NK-92 (cell line): ENCODE measurements at regions not wholly inside any gene's neighbourhood (a gene's known extent, or its start where the extent isn't known, plus 50 kb on each side); places are given as distances from the start of the nearest gene placed in this dataset.

Source experiments
- DNase-seq: peaks from one replicate; lab custom pipeline; 2025; ENCODE audit not compliant: unreplicated experiment; lab: John Stamatoyannopoulos, UW

GRCh38 chr5:68352166-68352565 is 136.6 kb downstream of the PIK3R1 start:
- DNase-seq, result no peak

- DNase-seq, result no peak
These were observed 138.0 kb downstream of the PIK3R1 start for GRCh38 chr5:68353605-68354004.

GRCh38 chr5:68354315-68354714 is 138.8 kb downstream of the PIK3R1 start:
- DNase-seq, result no peak

GRCh38 chr5:68356216-68356615 is 140.7 kb downstream of the PIK3R1 start:
- DNase-seq, result no peak

- DNase-seq, result no peak
These were observed 141.1 kb downstream of the PIK3R1 start for GRCh38 chr5:68356623-68357022.

GRCh38 chr5:68359699-68360098 is 144.1 kb downstream of the PIK3R1 start:
- no peak for DNase-seq

- DNase-seq, result no peak
These were observed 146.8 kb downstream of the PIK3R1 start for GRCh38 chr5:68362331-68362730.

GRCh38 chr5:68365889-68366288 is 150.3 kb downstream of the PIK3R1 start:
- no peak for DNase-seq

- no peak for DNase-seq
These were observed 151.7 kb downstream of the PIK3R1 start for GRCh38 chr5:68367287-68367686.

GRCh38 chr5:68367717-68368116 is 152.2 kb downstream of the PIK3R1 start:
- DNase-seq, result no peak

GRCh38 chr5:68368311-68369022 is 152.9 kb downstream of the PIK3R1 start:
- DNase-seq, result no peak

GRCh38 chr5:68369023-68369359 is 153.4 kb downstream of the PIK3R1 start:
- DNase-seq, result no peak

GRCh38 chr5:68369457-68370125 is 154.0 kb downstream of the PIK3R1 start:
- DNase-seq, result no peak

- DNase-seq, result no peak
These were observed 154.6 kb downstream of the PIK3R1 start for GRCh38 chr5:68370196-68370595.

- DNase-seq, result no peak
These were observed 156.1 kb downstream of the PIK3R1 start for GRCh38 chr5:68371607-68372006.

GRCh38 chr5:68372161-68372560 is 156.6 kb downstream of the PIK3R1 start:
- no peak for DNase-seq

- DNase-seq, result no peak
These were observed 157.5 kb downstream of the PIK3R1 start for GRCh38 chr5:68373050-68373449.

GRCh38 chr5:68374796-68375518 is 159.4 kb downstream of the PIK3R1 start:
- DNase-seq, result no peak

- no peak for DNase-seq
These were observed 160.0 kb downstream of the PIK3R1 start for GRCh38 chr5:68375540-68375939.

GRCh38 chr5:68376935-68377334 is 161.4 kb downstream of the PIK3R1 start:
- DNase-seq, result no peak

GRCh38 chr5:68377733-68378132 is 162.2 kb downstream of the PIK3R1 start:
- DNase-seq, result no peak

- no peak for DNase-seq
These were observed 162.8 kb downstream of the PIK3R1 start for GRCh38 chr5:68378204-68378820.
